ENCODE measurements at regions not wholly inside any gene's neighbourhood (a gene's known extent, or its start where the extent isn't known, plus 50 kb on each side); places are given as distances from the start of the nearest gene placed in this dataset.
"Not testable (repeated sequence)": the region's sequence is repeated elsewhere in the genome, so short reads cannot be mapped to it uniquely, and the experiment has no call there.

DNA sequence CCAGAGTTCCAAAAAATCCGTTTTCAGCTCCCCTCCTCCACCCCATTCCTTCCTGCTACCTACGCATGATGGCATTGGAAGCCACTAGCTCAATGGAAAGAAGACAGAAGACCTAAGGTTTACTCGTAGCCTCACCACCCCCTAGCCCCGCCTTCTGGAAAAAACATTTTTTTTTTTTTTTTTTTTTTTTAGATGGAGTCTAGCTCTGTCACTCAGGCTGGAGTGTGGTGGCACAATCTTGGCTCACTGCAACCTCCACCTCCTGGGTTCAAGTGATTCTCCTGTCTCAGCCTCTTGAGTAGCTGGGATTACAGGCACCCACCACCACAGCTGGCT, 57.2 kb upstream of the APCDD1L start:
- peak; percentile 85 for TF ChIP-seq ZNF384 (IDR thresholded peaks at IDR 0.05)
- POLR2A ChIA-PET; DNase-seq (ENCODE audit: extremely low spot score): not testable (repeated sequence)
- CTCF ChIA-PET: interaction anchor here (0.6 kb wide), 1 partner anchor 1266 kb away, joined by 5 read pairs; no protein-coding TSS in a partner anchor

DNA sequence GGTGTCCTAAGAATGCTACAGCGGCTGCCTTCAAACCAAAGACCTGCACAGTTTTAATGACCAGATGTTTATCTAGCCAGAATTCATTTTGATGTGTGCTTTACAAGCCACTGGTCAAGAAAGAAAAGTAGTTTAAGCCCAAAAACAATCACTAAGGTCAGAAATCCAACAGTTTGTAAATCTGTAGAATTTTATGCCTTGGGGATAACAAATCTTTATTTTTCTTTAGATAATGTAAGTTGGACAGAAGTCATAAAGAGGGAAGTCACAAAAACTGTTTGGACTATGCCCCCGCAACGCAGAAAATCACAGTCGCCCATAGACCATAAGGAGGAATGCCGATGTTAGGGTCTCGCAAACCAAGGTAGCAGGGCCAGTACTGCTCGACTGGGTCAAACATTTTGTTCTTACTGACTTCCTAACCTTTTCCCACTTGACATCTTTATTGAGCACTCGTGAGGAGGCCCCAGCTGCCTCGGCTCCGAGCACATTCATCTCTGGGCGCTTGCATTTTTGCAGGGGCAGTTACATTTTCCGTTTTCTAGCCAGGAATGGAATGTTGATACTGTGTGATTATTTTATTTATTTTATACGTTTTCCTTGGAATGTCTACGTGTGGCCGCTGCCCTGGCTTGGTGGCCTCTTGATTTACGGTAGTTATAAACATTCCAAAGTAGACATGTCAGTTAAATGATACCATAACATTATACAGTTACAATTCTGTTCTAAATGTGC, 56.7 kb upstream of the APCDD1L start:
- ChIA-PET CTCF (interaction anchor here (0.6 kb wide), 1 partner anchor 1267 kb away, joined by 5 read pairs; no protein-coding TSS in a partner anchor), POLR2A (no interaction called here)
- DNase-seq (ENCODE audit: extremely low spot score): peak; percentile 34
- no peak for TF ChIP-seq SUZ12 (IDR thresholded peaks at IDR 0.05)
- TF ChIP-seq, protein P1, sequence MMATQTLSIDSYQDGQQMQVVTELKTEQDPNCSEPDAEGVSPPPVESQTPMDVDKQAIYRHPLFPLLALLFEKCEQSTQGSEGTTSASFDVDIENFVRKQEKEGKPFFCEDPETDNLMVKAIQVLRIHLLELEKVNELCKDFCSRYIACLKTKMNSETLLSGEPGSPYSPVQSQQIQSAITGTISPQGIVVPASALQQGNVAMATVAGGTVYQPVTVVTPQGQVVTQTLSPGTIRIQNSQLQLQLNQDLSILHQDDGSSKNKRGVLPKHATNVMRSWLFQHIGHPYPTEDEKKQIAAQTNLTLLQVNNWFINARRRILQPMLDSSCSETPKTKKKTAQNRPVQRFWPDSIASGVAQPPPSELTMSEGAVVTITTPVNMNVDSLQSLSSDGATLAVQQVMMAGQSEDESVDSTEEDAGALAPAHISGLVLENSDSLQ (IDR thresholded peaks at IDR 0.05): peak; percentile 65

- POLR2A ChIA-PET: no interaction called here
- no peak for DNase-seq (ENCODE audit: extremely low spot score)
- TF ChIP-seq CTBP1 (IDR thresholded peaks at IDR 0.05; ENCODE audit: borderline replicate concordance) (no peak), FOXA1 (IDR thresholded peaks at IDR 0.05) (no peak), L3MBTL2 (conservative IDR thresholded peaks at IDR 0.05) (no peak), ELF4 (IDR thresholded peaks at IDR 0.05) (no peak), NFRKB (IDR thresholded peaks at IDR 0.05) (no peak), SP1 (IDR thresholded peaks at IDR 0.05) (no peak), SUZ12 (IDR thresholded peaks at IDR 0.05) (no peak), HDGF (IDR thresholded peaks at IDR 0.05; ENCODE audit: borderline replicate concordance) (no peak), ARNT (IDR thresholded peaks at IDR 0.05) (no peak), FOXK2 (IDR thresholded peaks at IDR 0.05) (no peak), BHLHE40 (IDR thresholded peaks at IDR 0.05; ENCODE audit: borderline replicate concordance) (no peak), LEF1 (IDR thresholded peaks at IDR 0.05; ENCODE audit: borderline replicate concordance) (no peak), ZNF384 (IDR thresholded peaks at IDR 0.05) (no peak), TARDBP (IDR thresholded peaks at IDR 0.05) (no peak), FOXM1 (IDR thresholded peaks at IDR 0.05; ENCODE audit: borderline replicate concordance) (no peak)
- TF ChIP-seq, protein P1 (IDR thresholded peaks at IDR 0.05): no peak
- CTCF ChIA-PET: no interaction called here
Measured at GRCh38 chr20:58571356-58571692, 56.1 kb upstream of the APCDD1L start.

GRCh38 chr20:58570204-58570859, 55.1 kb upstream of the APCDD1L start:
- TF ChIP-seq SP1 (IDR thresholded peaks at IDR 0.05) (no peak), ARNT (IDR thresholded peaks at IDR 0.05) (no peak), SUZ12 (IDR thresholded peaks at IDR 0.05) (no peak), L3MBTL2 (conservative IDR thresholded peaks at IDR 0.05) (no peak), NFRKB (IDR thresholded peaks at IDR 0.05) (no peak), BHLHE40 (IDR thresholded peaks at IDR 0.05; ENCODE audit: borderline replicate concordance) (no peak), HDGF (IDR thresholded peaks at IDR 0.05; ENCODE audit: borderline replicate concordance) (no peak), CTBP1 (IDR thresholded peaks at IDR 0.05; ENCODE audit: borderline replicate concordance) (no peak), LEF1 (IDR thresholded peaks at IDR 0.05; ENCODE audit: borderline replicate concordance) (no peak), ZNF384 (IDR thresholded peaks at IDR 0.05) (no peak), TARDBP (IDR thresholded peaks at IDR 0.05) (no peak), FOXM1 (IDR thresholded peaks at IDR 0.05; ENCODE audit: borderline replicate concordance) (no peak)
- CTCF ChIA-PET: no interaction called here
- POLR2A ChIA-PET: no interaction called here
- DNase-seq (ENCODE audit: extremely low spot score): no peak

GRCh38 chr20:58569241-58570125, 54.3 kb upstream of the APCDD1L start:
- ChIA-PET POLR2A (no interaction called here), CTCF (no interaction called here)
- DNase-seq (ENCODE audit: extremely low spot score): no peak
- TF ChIP-seq FOXK2 (IDR thresholded peaks at IDR 0.05) (no peak), ZNF384 (IDR thresholded peaks at IDR 0.05) (no peak), SUZ12 (IDR thresholded peaks at IDR 0.05) (no peak), ELF4 (IDR thresholded peaks at IDR 0.05) (no peak), L3MBTL2 (conservative IDR thresholded peaks at IDR 0.05) (no peak), SP1 (IDR thresholded peaks at IDR 0.05) (no peak), FOXM1 (IDR thresholded peaks at IDR 0.05; ENCODE audit: borderline replicate concordance) (no peak)
- TF ChIP-seq, protein P1 (IDR thresholded peaks at IDR 0.05): no peak

- CTCF ChIA-PET: no interaction called here
- no peak for DNase-seq (ENCODE audit: extremely low spot score)
- POLR2A ChIA-PET: no interaction called here
- TF ChIP-seq SP1 (IDR thresholded peaks at IDR 0.05) (no peak), CTBP1 (IDR thresholded peaks at IDR 0.05; ENCODE audit: borderline replicate concordance) (no peak), HDGF (IDR thresholded peaks at IDR 0.05; ENCODE audit: borderline replicate concordance) (no peak), FOXM1 (IDR thresholded peaks at IDR 0.05; ENCODE audit: borderline replicate concordance) (no peak), ARNT (IDR thresholded peaks at IDR 0.05) (no peak), NFRKB (IDR thresholded peaks at IDR 0.05) (no peak), FOXK2 (IDR thresholded peaks at IDR 0.05) (no peak), ZNF384 (IDR thresholded peaks at IDR 0.05) (no peak), LEF1 (IDR thresholded peaks at IDR 0.05; ENCODE audit: borderline replicate concordance) (no peak), TARDBP (IDR thresholded peaks at IDR 0.05) (no peak), L3MBTL2 (conservative IDR thresholded peaks at IDR 0.05) (no peak), BHLHE40 (IDR thresholded peaks at IDR 0.05; ENCODE audit: borderline replicate concordance) (no peak), FOXA1 (IDR thresholded peaks at IDR 0.05) (no peak), ELF4 (IDR thresholded peaks at IDR 0.05) (no peak), SUZ12 (IDR thresholded peaks at IDR 0.05) (no peak)
- TF ChIP-seq, protein P1 (IDR thresholded peaks at IDR 0.05): no peak
Measured at GRCh38 chr20:58568483-58569240, 53.5 kb upstream of the APCDD1L start.
